ENCODE measurements at regions not wholly inside any gene's neighbourhood (a gene's known extent, or its start where the extent isn't known, plus 50 kb on each side); places are given as distances from the start of the nearest gene placed in this dataset.

GRCh38 chr17:54153423-54153822 is 330.7 kb downstream of the KIF2B start (continued):
- TF ChIP-seq CREB1 (IDR thresholded peaks at IDR 0.05) (no peak), TAF1 (IDR thresholded peaks at IDR 0.05; ENCODE audit: low read depth, low read length) (no peak), EGR1 (IDR thresholded peaks at IDR 0.05; ENCODE audit: borderline replicate concordance, low read depth, low read length) (no peak)
